HuH-7 (cell line): ENCODE measurements at regions not wholly inside any gene's neighbourhood (a gene's known extent, or its start where the extent isn't known, plus 50 kb on each side); places are given as distances from the start of the nearest gene placed in this dataset.
"Not testable (repeated sequence)": the region's sequence is repeated elsewhere in the genome, so short reads cannot be mapped to it uniquely, and the experiment has no call there.

Experiments used
- DNase-seq: peaks from one replicate; pipeline ENCODE4 v3.0.0; 2011; ENCODE audit warnings: low spot score

DNA sequence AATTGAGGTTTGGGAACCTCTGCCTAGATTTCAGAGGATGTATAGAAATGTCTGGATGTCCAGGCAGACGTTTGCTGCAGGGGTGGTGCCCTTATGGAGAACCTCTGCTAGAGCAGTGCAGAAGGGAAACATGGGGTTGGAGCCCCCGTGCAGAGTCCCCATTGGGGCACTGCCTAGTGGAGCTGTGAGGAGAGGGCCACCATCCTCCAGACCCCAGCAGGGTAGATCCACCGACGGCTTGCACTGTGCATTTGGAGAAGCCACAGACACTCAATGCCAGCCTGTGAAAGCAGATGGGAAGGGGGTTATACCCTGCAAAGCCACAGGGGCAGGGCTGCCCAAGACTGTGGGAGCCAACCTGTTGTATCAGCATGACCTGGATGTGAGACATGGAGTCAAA is 354.6 kb downstream of the ZNF326 start:
- no peak for DNase-seq

DNA sequence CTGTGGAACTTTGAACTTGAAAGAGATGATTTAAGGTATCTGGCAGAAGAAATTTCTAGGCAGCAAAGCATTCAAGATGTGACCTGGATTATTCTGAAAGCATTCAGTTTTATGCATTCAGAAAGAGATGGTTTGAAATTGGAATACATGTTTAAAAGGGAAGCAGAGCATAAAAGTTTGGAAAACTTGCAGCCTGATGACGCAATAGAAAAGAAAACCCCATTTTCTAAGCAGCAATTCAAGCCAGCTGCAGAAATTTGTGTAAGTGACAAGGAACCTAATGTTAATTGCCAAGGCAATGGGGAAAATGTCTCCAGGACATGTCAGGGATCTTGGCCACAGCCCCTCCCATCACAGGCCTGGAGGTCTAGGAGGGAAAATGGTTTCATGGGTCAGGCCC is 354.0 kb downstream of the ZNF326 start:
- no peak for DNase-seq

DNA sequence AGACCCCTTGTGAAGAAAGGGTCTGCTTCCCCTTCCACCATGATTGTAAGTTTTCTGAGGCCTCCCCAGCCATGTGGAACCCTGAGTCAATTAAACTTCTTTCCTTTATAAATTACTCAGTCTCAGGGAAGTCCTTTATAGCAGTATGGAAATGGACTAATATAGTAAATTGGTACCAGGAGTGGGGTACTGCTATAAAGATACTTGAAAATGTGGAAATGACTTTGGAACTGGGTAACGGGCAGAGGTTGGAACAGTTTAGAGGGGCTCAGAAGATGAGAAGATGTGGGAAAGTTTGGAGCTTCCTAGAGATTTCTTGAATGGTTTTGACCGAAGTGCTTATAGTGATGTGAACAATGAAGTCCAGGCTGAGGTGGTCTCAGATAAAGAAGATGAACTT is 353.5 kb downstream of the ZNF326 start:
- DNase-seq: not testable (repeated sequence)

DNA sequence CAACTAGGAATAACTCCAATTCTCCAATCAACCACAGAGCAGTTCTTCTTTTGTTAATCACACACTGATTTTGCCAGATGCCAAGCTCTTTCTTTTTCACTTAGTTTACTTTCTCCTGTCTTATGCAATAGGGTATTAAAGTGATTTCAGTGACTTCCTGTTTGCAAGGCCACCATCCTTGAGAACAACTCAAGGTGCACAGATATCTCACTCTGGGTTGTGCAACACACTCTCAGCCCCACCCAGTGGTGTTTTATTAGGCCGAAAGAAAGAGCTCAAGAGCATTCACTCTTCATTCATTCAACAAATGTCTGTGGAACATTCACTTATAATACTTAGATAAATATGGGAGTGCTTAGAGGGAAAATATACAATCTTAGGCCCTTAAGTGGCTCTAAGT is 352.5 kb downstream of the ZNF326 start:
- DNase-seq: no peak

DNA sequence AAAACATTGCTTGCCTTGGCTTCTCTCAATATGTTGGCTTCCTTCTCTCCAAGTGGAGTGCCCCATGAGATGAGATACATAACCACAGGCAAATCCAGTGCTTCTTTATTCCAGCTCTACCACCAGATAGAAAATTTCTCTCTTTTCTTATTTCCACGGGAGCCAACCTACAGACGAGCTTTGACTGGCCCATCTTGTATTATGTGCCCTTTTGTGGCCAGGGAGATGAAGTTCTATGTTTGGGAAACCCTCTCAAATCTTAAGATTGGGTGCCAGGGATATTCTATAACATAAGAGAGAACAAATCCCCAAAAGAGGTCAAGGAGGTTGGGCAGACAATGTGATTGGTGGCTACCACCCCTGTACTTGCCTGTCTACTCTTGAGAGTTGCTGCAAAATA is 351.8 kb downstream of the ZNF326 start:
- DNase-seq: no peak

DNA sequence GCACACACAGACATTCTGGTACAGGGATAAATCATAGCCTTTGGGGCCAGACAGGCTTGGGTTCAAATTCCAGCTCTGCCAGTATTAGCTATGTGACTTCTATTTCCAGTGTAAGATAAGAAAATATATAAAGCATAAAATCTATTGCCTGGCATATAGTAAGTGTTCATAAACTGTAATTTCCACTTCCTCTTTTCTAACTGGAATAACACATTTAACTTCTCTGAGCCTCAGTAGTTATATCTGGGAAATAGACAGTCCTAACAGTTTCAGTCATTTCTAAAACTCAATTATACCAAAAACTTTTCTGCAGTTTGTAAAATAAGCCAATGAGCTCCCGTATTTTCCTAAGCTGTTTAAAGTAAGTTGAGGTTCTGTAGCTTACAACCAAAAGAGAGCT is 351.4 kb downstream of the ZNF326 start:
- DNase-seq: no peak

DNA sequence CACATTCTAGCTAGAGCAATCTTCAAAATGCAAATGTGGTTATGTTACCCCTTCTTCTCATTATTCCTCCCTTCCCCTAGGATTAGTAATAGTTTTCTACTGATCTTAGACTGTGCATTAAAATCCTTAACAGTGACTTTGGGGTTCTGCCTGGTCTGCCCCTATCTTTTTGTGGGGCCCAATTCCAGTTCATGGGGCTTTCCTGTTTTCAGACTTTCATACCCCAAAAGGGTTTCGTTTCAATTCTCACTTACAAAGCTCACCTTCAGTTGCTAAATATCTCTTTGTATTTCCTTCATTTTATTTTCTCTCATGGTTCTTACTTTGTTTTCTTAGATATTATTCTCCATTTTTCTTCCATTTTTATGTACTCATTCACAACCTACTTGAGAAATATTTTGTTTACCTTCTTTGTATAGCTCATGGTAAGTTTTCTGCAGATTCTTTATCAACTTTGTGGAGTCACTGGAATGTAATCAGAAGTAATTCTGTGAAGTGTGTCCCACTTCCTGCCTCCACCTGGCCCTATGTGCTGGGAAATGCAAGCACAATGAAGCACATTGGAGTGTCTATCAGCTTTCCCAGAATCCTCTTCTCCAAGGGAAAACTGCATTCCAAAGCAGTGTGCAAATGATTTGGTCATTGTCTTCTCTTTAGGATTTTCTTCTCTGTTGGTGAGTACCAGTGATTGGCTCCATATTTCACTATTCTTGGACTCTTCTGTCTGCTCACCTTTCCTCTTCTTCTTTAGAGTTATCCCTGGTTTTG is 350.2 kb downstream of the ZNF326 start:
- DNase-seq: no peak

DNA sequence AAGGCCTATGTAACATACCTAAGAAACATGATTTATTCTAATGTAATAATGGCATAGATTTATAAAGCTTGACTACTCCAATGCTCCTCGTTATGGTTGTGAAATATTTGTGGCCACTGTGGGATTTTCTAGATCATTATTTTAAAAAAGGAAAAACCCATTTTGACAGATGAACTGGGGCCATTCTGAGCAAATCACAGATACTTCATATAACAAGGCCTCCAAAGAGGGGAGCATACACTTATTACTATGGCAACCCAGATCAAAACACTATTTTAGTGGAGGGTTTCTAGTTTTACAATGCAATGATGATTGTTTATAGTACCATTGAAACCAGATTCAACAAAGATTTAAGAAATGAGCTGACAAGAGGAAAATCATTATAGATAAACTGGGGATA is 346.6 kb downstream of the ZNF326 start:
- no peak for DNase-seq

DNA sequence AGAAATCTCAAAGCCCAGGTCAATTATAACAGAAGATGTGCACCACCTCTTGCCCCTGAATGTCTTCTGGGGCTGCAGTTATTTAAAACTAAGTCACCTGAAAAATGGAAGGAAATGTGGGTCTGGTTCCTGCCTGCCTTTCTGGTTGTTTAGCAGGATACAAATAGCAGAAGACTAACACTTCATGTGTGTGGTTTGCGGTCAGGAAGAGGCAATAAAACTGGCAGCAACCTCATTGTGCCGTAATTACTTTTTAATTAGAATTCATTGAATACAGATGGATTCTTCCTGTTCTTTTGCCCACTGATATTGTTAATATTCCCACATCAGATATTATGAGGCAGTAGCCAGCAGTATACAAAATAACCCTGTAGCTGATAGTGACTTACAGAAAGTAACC is 345.7 kb downstream of the ZNF326 start:
- DNase-seq: no peak

DNA sequence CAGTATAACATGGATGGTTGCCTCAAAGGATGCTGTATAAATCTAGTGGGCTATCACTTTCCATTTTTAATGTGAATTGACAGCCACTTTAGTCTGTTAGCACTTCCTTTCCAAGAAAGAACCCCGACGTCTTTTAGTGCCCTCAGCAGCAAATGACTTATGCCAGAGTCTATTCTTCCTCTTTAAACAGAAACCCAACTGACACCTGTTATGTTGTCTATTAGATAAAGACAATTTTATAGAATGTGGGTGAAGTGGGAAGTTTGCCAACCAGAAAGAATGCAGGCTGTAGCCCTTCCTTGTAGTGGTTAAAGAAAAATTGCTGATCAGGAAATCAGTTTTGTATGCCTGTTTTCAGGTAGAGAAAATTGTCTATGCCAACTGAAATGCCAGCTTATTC is 344.9 kb downstream of the ZNF326 start:
- no peak for DNase-seq

DNA sequence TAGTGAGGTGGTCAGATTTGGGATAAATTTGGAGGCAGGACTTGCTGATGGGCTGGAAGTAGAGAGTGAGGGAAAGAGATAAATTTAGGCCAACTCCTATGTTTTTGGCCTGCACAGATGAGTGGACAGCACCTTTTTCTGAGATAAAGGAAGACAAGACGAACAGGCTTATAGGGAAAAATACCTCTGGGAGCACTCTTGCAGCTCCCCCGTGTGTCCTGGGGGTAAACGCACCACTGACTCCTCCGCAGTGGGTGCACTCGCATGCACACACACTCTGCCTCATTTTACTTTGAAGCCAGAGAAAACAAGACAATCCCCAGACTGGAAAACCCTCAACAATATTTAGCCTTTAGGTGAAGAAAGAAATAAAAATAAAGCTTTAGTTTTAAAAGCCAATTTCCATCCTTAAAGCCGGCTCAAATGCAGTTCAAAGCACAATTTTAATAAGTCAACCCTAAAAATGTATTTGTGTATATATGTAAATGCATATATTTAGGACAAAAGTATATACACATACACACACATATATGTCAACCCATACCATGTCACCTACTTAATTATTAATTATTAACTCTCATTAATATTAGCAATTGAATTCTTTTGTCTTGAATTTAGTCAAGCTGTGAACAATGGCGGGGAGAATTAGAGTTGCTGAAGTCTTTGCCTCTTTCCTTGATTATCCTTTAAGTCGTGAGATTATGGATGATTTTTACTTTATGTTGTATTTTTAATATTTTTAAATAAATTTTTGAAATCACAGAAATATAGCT is 341.8 kb downstream of the ZNF326 start:
- DNase-seq: no peak

DNA sequence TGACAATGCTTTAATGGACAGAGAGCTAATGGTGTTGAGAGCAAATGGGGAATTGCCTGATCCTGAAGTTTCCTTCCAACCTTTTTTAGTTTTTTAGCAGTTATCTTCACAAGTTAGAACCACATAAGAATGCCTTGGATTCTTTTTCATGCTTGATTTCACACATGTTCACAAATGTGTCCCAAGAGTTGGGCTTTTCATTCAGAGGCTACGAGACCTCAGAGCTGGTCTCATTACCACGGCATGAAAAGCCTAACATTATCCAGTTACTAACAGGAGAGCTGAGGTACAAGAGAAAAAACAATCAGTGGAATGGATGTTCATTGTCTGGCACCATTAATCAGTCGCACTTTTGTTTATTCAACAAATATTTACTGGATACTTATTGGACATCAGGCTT is 340.6 kb downstream of the ZNF326 start:
- DNase-seq: no peak

DNA sequence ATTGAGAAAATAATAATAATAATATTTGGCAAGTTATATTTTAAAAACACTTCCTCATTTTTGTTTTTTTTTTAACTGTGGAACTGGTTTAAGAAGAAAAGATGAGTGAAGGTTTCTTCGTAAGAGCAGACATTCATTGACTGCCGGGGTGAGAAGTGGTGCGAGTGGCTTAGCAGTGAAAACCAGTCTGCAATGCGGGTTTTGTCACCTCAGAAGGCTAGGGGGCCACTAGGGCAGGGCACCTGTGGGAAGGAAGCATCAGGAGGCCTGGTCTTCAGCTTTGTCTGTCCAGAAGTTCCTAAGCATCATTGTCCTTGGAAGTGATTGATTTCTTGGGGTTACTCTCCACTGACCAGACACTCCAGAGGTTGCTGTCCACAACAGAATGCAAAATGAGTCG is 339.2 kb downstream of the ZNF326 start:
- DNase-seq: no peak

DNA sequence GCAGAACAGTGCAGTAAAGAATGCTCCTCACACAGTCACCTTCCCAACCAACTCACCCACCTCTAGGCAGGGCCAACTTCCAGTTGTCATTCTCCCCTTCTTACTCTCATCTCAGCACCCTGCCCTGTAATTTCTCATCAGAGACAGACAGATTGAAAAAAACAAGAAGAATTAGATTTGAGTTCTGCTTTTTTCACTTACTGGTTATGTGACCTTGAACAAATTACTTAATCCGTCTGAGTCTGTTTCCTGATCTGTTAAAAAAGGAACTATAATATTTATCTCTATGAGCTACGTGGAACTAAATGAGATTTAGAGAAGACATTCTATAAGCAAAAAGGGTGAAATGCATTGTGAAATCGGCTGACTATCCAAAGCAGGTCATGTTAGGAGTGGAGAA is 330.3 kb downstream of the ZNF326 start:
- DNase-seq: no peak

DNA sequence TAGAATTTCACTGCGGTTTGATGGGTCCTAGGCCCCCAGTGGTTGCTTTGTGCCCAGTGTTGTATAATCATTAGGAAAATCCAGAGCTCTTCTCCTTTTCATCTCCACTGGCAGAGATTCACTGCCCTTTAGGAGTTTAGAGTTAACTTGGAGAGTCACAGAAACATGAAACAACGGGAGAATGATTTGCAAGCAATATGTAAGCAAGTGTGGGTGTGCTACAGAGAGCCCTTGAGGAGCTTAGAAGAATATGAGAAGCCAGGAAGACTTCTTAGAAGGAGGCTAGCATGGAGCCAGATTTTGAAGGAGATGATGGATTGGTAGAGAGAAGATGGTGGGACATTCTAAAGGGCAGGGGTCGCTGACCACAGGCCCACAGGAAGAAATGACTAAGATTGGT is 327.3 kb downstream of the ZNF326 start:
- no peak for DNase-seq

DNA sequence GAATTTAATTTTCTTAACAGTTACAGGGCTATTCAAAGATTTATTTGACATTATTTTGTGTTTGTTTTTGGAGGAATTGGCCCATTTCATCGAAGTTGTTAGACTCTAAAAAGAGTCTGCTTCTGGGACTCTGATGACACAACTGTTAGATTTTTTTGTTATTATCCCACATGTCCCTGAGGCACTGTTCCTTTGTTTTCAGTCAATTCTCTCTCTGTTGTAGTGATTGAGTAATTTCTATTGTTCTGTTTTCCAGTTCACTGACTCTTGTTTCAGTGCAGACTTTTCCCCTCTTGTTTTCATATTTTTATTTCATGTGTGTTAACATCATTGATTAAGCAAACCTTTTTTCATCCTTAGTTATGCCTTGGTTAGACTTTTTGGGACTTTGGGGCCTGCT is 325.0 kb downstream of the ZNF326 start:
- DNase-seq: no peak

DNA sequence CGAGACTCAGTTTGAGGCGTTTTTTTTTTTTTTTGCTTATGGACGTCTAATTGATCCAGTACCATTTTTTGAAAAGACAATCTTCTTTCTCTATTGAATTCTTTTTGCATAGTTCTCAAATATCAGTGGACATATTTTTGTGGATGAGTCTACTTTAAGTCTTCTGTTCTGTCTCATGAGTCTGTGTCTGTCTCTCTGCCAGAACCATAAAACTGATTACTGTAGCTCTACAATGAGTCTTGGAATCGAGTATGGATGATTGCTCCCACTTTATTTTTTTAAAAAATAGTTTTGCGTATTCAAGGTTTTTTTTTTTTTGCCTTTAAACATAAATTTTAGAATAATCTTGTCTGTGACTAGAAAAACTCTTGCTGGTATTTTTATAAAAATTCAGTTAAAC is 323.5 kb downstream of the ZNF326 start:
- no peak for DNase-seq

DNA sequence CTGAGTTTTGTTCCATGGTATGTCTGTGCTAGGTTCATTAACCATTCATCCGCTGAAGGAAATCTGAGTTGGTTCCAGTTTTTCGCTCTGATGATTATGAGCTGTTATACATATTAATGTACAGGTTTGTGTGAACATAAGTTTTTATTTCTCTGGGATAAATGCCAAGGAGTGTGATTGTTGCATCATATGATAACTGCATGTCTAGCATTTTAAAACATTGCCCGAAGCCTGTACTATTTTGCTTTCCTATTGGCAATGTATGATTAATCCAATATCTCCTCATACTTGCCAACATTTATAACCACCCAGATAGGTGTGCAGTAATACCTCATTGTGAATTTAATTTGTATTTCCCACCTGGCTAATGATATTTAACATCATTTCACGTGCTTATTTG is 322.7 kb downstream of the ZNF326 start:
- DNase-seq: no peak

DNA sequence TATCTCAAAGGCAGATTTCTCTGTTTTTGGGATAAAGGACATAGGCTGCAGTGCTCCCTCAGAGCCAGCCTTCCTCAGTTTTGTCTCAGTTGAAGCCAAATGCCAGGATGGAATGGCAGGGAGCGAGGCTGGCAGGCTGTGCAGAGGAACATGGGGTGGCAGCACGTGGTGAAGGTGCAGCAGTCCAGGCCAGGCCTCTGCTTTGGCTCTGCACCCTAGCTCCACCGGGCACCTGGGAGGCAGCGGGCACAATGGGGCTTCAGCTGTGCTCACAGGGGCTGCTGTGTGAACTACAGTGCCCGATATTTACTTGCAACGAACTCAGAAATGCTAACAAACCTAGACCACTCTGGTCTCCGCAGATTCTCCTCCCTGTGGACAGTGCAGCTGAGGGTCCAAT is 319.6 kb downstream of the ZNF326 start:
- DNase-seq: no peak

DNA sequence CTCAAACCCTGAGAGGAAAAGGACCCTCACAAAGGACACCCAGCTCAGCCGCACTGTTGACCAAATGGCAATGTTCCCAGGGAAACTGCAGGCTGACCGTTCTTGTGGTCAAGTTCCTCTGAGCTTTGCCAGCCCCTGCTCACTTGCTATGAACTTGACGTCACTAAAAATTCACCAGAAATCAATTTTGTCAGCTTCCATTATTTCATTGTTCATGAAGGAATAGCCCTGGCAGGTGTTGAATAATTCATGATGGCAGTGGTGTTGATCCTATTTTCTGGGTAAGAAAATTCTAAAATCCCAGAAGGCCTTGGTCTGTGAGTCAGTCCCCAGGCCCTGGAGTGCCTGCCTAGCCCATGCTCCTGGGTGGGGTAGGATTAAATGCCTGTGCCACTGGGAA is 318.9 kb downstream of the ZNF326 start:
- DNase-seq: no peak

DNA sequence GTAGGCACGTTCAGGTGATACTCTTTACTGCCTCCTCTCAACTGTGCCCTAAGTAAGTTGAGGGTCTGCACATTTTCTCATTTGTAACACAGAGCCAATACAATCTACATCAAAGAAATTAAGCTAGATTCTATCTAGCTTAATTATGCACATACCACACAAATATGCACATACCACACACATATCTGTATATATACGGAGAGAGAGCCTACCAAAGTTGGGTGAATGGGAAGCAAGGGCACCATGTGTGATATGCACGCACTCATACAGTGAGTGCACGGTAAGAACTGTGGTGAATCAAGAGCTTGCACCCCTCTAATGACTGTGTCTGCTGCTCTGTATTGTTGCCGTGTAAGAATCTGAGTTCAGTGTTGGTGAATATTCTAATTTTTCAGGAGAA is 314.9 kb downstream of the ZNF326 start:
- no peak for DNase-seq

DNA sequence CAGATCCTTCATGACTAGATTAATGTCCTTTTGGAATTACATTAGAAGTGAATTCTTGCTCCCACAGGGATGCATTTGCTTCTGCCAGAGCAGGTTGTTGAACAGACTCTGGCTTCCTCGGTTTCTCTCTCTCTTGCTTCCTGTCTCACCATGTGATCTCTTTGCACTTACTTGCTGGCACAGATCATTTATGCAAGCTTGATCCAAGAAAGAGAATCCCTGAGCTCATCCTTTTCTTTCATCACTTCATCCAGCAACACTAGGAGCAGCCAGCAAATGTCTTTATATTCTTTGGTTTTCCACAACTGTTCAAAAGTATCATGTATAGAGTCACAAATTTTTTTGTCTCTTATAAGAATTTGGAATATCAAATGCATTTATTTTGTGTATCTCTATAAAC is 313.5 kb downstream of the ZNF326 start:
- DNase-seq: no peak

DNA sequence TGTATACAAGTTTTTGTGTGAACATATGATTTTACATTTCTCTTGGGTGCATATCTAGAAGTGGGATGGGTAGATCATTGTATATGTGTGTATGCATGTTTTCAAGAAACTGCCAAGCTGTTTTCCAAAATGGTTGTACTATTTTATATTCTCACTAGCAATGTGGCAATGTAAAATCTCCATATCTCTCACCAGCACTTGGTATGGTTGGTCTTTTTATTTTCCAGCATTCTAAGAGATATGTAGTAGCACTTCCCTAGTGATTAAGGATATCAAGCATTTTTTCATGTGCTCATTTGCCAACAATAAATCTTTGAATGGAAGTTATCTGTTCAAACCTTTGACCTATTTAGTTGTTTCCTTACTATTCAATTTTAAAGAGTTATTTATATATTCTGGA is 310.7 kb downstream of the ZNF326 start:
- DNase-seq: no peak

DNA sequence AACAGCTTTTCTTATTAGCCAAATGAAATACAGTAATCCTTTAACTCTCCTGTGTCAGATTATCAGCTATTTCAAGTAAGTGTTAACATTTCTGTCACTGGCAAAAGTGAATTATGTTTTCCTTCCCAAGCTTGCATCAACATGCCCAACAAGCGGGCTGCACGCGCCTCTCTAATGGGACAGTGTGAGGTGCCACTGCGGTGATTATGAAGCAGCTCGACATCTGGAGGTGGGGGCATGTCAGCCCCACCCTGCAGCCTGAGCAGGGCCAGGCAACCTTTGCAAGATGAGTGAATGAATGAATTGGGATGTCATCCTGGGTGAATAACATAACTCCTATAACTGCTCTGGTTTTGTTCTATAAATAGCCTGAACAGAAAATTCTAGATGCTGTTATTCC is 301.4 kb downstream of the ZNF326 start:
- no peak for DNase-seq
